Ascending aorta (tissue), 2 donors: ENCODE measurements at regions not wholly inside any gene's neighbourhood (a gene's known extent, or its start where the extent isn't known, plus 50 kb on each side); places are given as distances from the start of the nearest gene placed in this dataset.

Experiments used
- DNase-seq, 2 donors: peaks; one replicate each; pipeline ENCODE4 v3.0.0-alpha.2; 2019; ENCODE audit warnings: low spot score in 2 of 2
- H3K27ac ChIP-seq, 2 donors: fragments of 200-600 bp; sonication (generic); one replicate each; pipeline ENCODE4 v1.5.1; 2016 to 2017; ENCODE audit warnings: mild to moderate bottlenecking in 1 of 2
- H3K27me3 ChIP-seq: fragments of 200-600 bp; sonication (generic); one replicate; pipeline ENCODE4 v1.5.1; 2017
- H3K36me3 ChIP-seq, 2 donors: fragments of 200-600 bp; sonication (generic); one replicate each; pipeline ENCODE4 v1.5.1; 2016
- H3K4me1 ChIP-seq, 2 donors: fragments of 200-600 bp; sonication (generic); one replicate each; pipeline ENCODE4 v1.5.1; 2016 to 2017; ENCODE audit warnings: mild to moderate bottlenecking in 1 of 2
- H3K4me3 ChIP-seq, 2 donors: fragments of 200-600 bp; sonication (generic); one replicate each; pipeline ENCODE4 v1.5.1; 2016 to 2017; ENCODE audit warnings: mild to moderate bottlenecking in 1 of 2
- H3K9me3 ChIP-seq, 2 donors: fragments of 200-600 bp; sonication (generic); one replicate each; pipeline ENCODE4 v1.5.1; 2016
- intact Hi-C: fragments of 100-400 bp; cut with DNase I; formaldehyde crosslinking; loops from one replicate; pipeline ENCODE4 v1.15.1; 2023
- TF ChIP-seq, protein P1 (sequence below), 3 experiments: fragments of 200-600 bp in 2 of 3; fragments of 450-650 bp in 1 of 3; sonication (generic) in 2 of 3; IDR thresholded peaks; one replicate each; pipeline ENCODE4 v1.5.1; 2016 to 2019; ENCODE audit warnings: antibody characterized with exemption in 3 of 3, mild to moderate bottlenecking in 1 of 3, moderate library complexity in 1 of 3

DNA sequence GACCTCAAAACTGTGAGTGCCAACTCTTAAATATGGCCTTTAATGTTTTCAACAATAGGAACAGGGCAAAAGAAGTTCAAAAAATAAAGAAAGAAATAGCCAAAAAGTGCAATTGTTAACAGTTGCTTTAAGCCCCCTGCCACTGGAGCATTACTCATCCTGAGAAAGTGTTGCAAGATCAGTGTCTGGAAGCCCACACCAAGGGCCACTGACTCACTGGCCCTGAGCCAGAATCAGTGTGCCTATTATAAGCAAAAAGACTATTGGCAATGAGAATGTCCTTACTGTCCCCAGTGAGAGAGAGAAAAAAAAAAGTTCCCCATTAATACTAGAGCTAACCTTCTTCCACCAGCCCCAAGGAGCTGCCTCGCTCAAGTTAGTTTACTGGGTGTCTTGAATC, 480.1 kb upstream of the ZNF385D start:
- H3K9me3 ChIP-seq, result no peaks in the 10 kb centered on the region
- TF ChIP-seq, protein P1, sequence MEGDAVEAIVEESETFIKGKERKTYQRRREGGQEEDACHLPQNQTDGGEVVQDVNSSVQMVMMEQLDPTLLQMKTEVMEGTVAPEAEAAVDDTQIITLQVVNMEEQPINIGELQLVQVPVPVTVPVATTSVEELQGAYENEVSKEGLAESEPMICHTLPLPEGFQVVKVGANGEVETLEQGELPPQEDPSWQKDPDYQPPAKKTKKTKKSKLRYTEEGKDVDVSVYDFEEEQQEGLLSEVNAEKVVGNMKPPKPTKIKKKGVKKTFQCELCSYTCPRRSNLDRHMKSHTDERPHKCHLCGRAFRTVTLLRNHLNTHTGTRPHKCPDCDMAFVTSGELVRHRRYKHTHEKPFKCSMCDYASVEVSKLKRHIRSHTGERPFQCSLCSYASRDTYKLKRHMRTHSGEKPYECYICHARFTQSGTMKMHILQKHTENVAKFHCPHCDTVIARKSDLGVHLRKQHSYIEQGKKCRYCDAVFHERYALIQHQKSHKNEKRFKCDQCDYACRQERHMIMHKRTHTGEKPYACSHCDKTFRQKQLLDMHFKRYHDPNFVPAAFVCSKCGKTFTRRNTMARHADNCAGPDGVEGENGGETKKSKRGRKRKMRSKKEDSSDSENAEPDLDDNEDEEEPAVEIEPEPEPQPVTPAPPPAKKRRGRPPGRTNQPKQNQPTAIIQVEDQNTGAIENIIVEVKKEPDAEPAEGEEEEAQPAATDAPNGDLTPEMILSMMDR (IDR thresholded peaks at IDR 0.05), result no peak
- no peaks in the 10 kb centered on the region for H3K4me1 ChIP-seq
- no peaks in the 10 kb centered on the region for H3K27me3 ChIP-seq
- no peak overlapping the region for H3K4me3 ChIP-seq
- intact Hi-C loops, result no loop called here
- H3K27ac ChIP-seq, result no peak overlapping the region
- no peak for DNase-seq
- H3K36me3 ChIP-seq, result no peaks in the 10 kb centered on the region

DNA sequence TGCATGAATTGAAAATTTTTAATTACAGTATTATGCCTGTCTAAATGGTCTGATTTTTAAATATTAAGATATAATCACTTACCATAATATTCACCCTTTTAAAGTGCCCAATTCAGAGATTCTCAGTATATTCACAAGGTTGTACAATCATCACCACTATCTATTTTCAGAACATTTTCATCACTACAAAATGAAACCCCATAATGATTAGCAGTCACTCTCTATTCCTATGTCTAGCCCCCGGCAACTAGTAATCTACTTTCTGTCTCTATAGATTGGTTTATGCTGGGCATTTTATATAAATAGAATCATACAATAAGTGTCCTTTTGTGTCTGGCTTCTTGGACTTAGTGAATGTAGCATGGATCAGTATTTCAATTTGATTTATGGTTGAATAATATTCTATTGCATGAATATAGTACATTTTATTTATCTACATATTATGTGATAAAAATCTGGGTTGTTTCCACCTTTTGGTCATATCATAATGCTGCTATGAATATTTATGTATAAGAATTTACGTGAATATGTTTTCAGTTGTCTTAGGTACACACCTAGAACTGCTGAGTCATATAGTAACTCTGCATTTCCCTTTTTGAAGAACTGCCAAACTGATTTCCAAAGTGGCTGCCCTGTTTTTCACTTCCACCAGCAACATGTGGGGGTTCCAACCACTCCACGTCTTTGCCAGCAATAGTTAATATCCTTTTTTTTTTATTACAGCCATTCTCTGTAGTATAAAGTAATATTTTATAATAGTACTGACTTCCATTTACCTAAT, 485.7 kb upstream of the ZNF385D start:
- no peaks in the 10 kb centered on the region for H3K4me1 ChIP-seq
- no peaks in the 10 kb centered on the region for H3K36me3 ChIP-seq
- no peaks in the 10 kb centered on the region for H3K27me3 ChIP-seq
- no peaks in the 10 kb centered on the region for H3K9me3 ChIP-seq
- TF ChIP-seq, protein P1 (IDR thresholded peaks at IDR 0.05), result no peak
- no peak overlapping the region for H3K27ac ChIP-seq
- no peak overlapping the region for H3K4me3 ChIP-seq
- DNase-seq, result no peak
- intact Hi-C loops, result no loop called here

DNA sequence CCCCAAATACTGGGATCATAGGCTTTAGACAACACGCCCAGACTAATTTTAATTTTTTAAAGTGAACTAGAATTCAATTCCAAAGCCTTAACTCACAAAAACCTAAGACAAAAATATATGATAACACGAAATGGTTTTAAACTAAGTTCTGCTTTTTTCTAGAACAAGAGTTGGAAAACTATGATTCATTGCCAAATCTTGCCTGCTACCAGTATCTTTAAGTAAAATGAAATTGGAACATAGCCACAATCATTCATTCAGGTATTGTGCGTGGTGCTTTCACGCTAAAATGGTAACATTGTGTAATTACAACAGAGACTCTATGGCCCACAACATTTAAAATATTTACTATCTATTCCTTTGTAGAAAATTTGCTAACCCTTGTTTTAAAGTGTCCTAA, 488.0 kb upstream of the ZNF385D start:
- H3K9me3 ChIP-seq, result no peaks in the 10 kb centered on the region
- H3K36me3 ChIP-seq, result no peaks in the 10 kb centered on the region
- no peaks in the 10 kb centered on the region for H3K4me1 ChIP-seq
- H3K27me3 ChIP-seq, result no peaks in the 10 kb centered on the region
- H3K27ac ChIP-seq, result no peak overlapping the region
- no peak for DNase-seq
- intact Hi-C loops, result no loop called here
- H3K4me3 ChIP-seq, result no peak overlapping the region
- TF ChIP-seq, protein P1 (IDR thresholded peaks at IDR 0.05), result no peak

DNA sequence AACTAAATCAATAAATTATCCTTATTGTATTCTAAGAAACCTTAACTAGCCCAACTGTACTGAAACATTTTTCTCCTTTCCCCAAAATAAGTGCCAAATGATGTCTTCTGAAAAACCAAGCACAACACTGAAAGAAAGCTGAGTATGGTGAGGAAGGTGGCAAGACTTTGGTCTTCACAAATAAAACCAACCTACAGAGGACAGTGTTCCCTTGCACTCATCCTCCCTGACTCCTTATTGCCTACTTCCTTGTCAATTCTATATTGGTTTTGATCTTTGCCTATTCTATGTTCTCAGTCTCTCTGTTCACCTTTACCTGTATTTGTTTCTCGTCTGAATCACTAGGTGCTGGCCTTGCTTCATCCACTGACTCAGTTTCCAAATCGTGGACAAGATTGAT, 490.1 kb upstream of the ZNF385D start:
- Histone ChIP-seq H3K27me3 (no peaks in the 10 kb centered on the region), H3K4me1 (no peaks in the 10 kb centered on the region), H3K36me3 (no peaks in the 10 kb centered on the region), H3K9me3 (no peaks in the 10 kb centered on the region), H3K27ac (no peak overlapping the region), H3K4me3 (no peak overlapping the region)
- intact Hi-C loops, result no loop called here
- TF ChIP-seq, protein P1 (IDR thresholded peaks at IDR 0.05), result no peak
- DNase-seq, result no peak

DNA sequence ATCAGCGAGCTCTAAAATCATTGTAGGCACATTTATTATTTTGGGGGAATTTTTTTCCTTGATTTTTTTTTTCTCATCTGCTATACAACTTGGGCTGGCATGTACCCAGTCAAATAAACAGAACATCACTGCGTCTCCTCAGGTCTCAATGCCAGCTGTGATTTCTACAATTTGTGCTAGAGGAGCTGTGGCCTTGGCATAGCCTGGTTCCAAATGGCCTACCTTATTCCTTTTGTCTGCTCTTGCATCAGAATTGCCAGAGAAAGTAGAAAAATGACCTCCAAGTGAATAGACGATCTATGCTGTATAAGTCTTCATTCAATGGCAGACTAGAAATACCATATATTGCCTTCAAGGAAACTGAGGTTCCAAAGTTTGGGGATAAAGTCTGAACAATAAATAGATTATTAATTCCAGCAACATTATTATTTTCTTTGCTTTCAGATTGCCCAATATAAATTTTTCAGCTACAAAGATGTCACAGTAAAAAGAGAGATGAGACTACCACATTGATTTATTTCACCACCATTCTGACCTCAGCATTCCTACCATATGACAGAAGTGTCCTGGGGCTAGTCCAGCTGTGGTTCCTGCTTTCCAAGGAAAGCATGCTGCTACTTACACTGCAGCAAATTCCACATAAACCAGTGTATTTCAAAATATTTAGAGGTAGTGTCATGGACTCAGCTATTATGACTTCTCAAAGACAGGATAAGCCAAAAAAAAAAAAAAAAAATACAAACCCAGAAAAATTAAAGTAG, 493.9 kb upstream of the ZNF385D start:
- H3K4me3 ChIP-seq, result no peak overlapping the region
- no peaks in the 10 kb centered on the region for H3K9me3 ChIP-seq
- H3K27ac ChIP-seq, result no peak overlapping the region
- H3K4me1 ChIP-seq, result no peaks in the 10 kb centered on the region
- DNase-seq, result no peak
- no peaks in the 10 kb centered on the region for H3K36me3 ChIP-seq
- TF ChIP-seq, protein P1 (IDR thresholded peaks at IDR 0.05), result no peak
- intact Hi-C loops, result no loop called here
- H3K27me3 ChIP-seq, result no peaks in the 10 kb centered on the region
